Brain microvascular endothelial cell (primary cell): ENCODE measurements at regions not wholly inside any gene's neighbourhood (a gene's known extent, or its start where the extent isn't known, plus 50 kb on each side); places are given as distances from the start of the nearest gene placed in this dataset.

Source experiments
- DNase-seq: peaks from one replicate; pipeline ENCODE4 v3.0.0-alpha.2; 2020
- H3K27ac ChIP-seq: fragments of 250-450 bp; sonication (Bioruptor Pico); 2 replicates; pipeline ENCODE4 v1.5.1; 2020; ENCODE audit warnings: mild to moderate bottlenecking, moderate library complexity
- H3K27me3 ChIP-seq: fragments of 250-450 bp; sonication (Bioruptor Pico); replicated peaks from 2 replicates; pipeline ENCODE4 v1.5.1; 2020; ENCODE audit warnings: mild to moderate bottlenecking
- H3K36me3 ChIP-seq: fragments of 250-450 bp; sonication (Bioruptor Pico); replicated peaks from 2 replicates; pipeline ENCODE4 v1.5.1; 2020; ENCODE audit warnings: mild to moderate bottlenecking
- H3K4me3 ChIP-seq: 2 replicates; pipeline ENCODE4 v1.5.1; 2011; ENCODE audit warnings: low read depth, mild to moderate bottlenecking, control low read depth, low read length, moderate library complexity
- in situ Hi-C: cut with HindIII; loops from 2 replicates; pipeline ENCODE4 v1.10.0; 2017; ENCODE audit warnings: low sequenced_read_pairs, low pct_ligation_motif_present
- TF ChIP-seq, protein P1 (sequence below): IDR thresholded peaks from 2 replicates; pipeline ENCODE4 v1.5.1; 2011; ENCODE audit warnings: low read depth, mild to moderate bottlenecking, moderate library complexity, low read length, control low read depth, inconsistent platforms; ENCODE audit errors: missing control alignments

GRCh38 chr6:159533016-159533415, 160.0 kb downstream of the SOD2 start:
- TF ChIP-seq, protein P1, sequence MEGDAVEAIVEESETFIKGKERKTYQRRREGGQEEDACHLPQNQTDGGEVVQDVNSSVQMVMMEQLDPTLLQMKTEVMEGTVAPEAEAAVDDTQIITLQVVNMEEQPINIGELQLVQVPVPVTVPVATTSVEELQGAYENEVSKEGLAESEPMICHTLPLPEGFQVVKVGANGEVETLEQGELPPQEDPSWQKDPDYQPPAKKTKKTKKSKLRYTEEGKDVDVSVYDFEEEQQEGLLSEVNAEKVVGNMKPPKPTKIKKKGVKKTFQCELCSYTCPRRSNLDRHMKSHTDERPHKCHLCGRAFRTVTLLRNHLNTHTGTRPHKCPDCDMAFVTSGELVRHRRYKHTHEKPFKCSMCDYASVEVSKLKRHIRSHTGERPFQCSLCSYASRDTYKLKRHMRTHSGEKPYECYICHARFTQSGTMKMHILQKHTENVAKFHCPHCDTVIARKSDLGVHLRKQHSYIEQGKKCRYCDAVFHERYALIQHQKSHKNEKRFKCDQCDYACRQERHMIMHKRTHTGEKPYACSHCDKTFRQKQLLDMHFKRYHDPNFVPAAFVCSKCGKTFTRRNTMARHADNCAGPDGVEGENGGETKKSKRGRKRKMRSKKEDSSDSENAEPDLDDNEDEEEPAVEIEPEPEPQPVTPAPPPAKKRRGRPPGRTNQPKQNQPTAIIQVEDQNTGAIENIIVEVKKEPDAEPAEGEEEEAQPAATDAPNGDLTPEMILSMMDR, result no peak
- in situ Hi-C loops, result no loop called here

GRCh38 chr6:159532155-159532554, 160.9 kb downstream of the SOD2 start:
- in situ Hi-C loops, result no loop called here
- DNase-seq, result no peak
- TF ChIP-seq, protein P1, result no peak

More at GRCh38 chr6:159533016-159533415, 160.0 kb downstream of the SOD2 start:
- Histone ChIP-seq H3K4me3 (no peak overlapping the region), H3K27ac (no peak overlapping the region), H3K27me3 (no peaks in the 10 kb centered on the region), H3K36me3 (no peaks in the 10 kb centered on the region)
- DNase-seq, result no peak

DNA sequence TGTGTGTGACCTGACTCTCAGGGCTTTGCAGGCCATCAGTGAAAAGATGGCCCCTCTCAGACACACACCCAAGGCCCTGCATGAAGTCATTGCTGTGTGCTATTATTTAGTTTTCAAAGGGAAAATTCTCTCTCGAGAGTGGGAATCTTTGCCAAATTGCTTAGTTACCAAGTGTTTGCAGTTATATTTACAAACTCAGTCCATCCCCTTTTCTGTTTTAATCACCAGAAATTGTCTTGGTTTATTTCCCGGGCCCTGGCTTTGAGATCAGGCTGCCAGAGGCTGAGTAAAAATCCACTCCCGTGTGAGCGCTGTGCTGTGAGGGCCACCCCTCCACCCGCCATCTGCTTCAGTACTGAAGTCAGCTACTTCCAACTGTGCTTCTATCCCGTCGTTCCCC, 163.1 kb downstream of the SOD2 start:
- TF ChIP-seq, protein P1, result no peak

More at GRCh38 chr6:159532155-159532554, 160.9 kb downstream of the SOD2 start:
- Histone ChIP-seq H3K27me3 (no peaks in the 10 kb centered on the region), H3K27ac (no peak overlapping the region), H3K4me3 (no peak overlapping the region), H3K36me3 (no peaks in the 10 kb centered on the region)

DNA sequence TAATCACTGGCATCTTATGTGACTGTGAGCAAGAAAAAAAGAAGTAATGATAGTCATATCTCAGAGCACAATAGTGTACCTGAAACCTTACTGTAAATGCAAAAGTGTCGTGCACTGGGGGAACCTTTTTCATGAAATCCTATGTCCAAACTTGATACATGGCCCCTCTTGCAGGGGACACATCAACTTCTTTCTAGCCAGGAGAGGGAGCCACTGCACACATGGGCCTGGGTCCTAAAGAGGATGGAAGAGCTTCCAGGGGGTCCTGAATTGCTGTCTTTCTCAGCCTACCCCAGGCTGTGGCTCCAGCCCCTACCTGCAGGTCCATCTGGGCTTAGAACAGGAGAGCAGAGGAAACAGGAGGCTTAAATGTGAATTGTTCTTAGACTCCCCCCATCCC, 165.7 kb downstream of the SOD2 start:
- H3K36me3 ChIP-seq, result no peaks in the 10 kb centered on the region
- TF ChIP-seq, protein P1, result no peak
- no peaks in the 10 kb centered on the region for H3K27me3 ChIP-seq
- DNase-seq, result no peak
- H3K4me3 ChIP-seq, result no peak overlapping the region
- no peak overlapping the region for H3K27ac ChIP-seq
- in situ Hi-C loops, result no loop called here

More for the DNA sequence above, 163.1 kb downstream of the SOD2 start:
- no peaks in the 10 kb centered on the region for H3K27me3 ChIP-seq
- no peak overlapping the region for H3K4me3 ChIP-seq
- no peak overlapping the region for H3K27ac ChIP-seq
- DNase-seq, result no peak
- no peaks in the 10 kb centered on the region for H3K36me3 ChIP-seq
- in situ Hi-C loops, result no loop called here

DNA sequence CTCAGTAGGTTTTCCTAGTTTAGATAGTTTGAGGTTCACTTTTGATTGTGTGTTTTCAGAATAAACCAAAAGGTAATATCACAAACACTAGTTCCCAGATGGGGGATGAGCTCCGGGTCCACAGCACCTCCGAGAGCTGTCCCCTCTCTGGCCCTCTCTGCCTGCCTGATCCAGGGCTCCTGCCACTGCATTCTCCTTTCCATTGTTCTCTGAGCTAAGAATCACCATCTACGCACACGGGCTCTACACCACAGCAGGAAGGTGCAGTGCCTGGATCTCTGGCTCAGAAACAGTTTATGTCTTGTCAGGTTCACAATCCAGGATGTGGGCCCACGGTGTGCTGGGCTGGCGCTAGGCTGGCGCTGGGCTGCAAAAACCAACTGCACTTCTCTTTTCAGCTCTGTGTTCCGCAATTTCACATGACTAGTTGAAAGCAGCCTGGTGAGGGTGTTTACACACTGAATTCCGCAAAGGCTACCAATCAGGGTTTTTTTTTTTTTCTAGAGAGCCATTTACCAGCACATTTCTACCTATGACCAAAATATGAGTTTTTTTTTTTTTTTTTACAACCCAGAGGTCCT, 167.5 kb downstream of the SOD2 start:
- Histone ChIP-seq H3K4me3 (no peak overlapping the region), H3K27me3 (no peaks in the 10 kb centered on the region), H3K36me3 (no peaks in the 10 kb centered on the region), H3K27ac (no peak overlapping the region)
- TF ChIP-seq, protein P1, result no peak
- DNase-seq, result no peak
- in situ Hi-C loops, result no loop called here
